H1 (cell line): ENCODE measurements at regions not wholly inside any gene's neighbourhood (a gene's known extent, or its start where the extent isn't known, plus 50 kb on each side); places are given as distances from the start of the nearest gene placed in this dataset.

ENCODE experiments used
- CBX5 ChIP-seq: fragments of 300-800, 300-1000 bp; sonication (generic); IDR thresholded peaks from 2 replicates; pipeline ENCODE4 v1.7.1; 2016; ENCODE audit warnings: antibody characterized with exemption, low read length, low read depth
- CBX8 ChIP-seq: fragments of 300-800, 300-1000 bp; sonication (generic); IDR thresholded peaks from 2 replicates; pipeline ENCODE4 v1.7.1; 2016; ENCODE audit warnings: low read depth, low read length, borderline replicate concordance
- FOSL1 ChIP-seq: IDR thresholded peaks from 2 replicates; pipeline ENCODE4 v1.6.1; 2011; ENCODE audit warnings: mild to moderate bottlenecking, low read depth, low read length, moderate library complexity; ENCODE audit not compliant: insufficient read depth
- GTF2F1 ChIP-seq: IDR thresholded peaks from 2 replicates; pipeline ENCODE4 v1.6.1; 2012; ENCODE audit warnings: low read depth, low read length, improper control_type of control experiment, borderline replicate concordance
- POLR2AphosphoS5 ChIP-seq: IDR thresholded peaks from 2 replicates; pipeline ENCODE4 v1.6.1; 2011; ENCODE audit warnings: low read depth, low read length
- SIRT6 ChIP-seq: IDR thresholded peaks from one replicate; pipeline ENCODE4 v1.7.1; 2012; ENCODE audit warnings: low read length, inconsistent platforms
- SP2 ChIP-seq: IDR thresholded peaks from 2 replicates; pipeline ENCODE4 v1.6.1; 2012; ENCODE audit warnings: mild to moderate bottlenecking, low read length, inconsistent platforms
- TF ChIP-seq, protein P1 (sequence below), 3 experiments: IDR thresholded peaks; 1 replicate in 2 of 3; 2 replicates in 1 of 3; pipeline versions ENCODE4 v1.5.1 to v1.6.1; 2011; ENCODE audit warnings: low read length in 3 of 3, mild to moderate bottlenecking in 3 of 3, inconsistent platforms in 2 of 3, low read depth in 1 of 3, moderate library complexity in 1 of 3; ENCODE audit not compliant: insufficient read depth in 1 of 3; ENCODE audit errors: control extremely low read depth in 1 of 3

DNA sequence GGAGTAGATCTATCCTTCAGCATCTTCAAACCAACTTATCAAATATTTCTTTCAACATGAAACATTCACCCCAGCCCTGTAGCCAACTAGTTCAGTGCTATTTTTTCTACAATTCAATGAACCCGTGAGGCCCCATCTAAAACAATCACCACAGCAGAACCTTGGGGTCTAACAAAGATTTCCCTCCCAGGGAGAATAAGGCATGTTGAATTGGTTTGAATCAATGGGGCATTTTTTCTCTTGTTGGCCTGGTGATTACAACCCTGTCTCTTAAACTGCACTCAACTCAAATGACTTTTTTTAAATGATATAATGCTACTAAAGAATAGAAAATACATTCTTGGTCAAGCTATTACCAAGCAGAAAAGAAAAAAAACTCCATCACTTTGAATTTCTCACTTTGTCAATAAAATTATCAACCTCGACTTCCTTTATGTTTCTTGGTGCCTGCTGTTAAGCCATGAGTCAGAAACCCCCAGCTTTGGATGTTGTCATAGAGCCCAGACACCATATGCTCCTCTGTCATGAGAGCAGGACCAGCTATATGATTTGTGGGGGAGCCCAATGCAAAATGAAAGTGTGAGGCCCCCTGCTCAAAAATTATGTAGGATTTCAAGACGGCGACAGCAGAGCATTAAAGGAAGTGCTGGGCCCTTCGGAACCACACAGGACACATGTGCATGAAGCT, 282.4 kb downstream of the MEIS1 start (continued):
- TF ChIP-seq, protein P1, sequence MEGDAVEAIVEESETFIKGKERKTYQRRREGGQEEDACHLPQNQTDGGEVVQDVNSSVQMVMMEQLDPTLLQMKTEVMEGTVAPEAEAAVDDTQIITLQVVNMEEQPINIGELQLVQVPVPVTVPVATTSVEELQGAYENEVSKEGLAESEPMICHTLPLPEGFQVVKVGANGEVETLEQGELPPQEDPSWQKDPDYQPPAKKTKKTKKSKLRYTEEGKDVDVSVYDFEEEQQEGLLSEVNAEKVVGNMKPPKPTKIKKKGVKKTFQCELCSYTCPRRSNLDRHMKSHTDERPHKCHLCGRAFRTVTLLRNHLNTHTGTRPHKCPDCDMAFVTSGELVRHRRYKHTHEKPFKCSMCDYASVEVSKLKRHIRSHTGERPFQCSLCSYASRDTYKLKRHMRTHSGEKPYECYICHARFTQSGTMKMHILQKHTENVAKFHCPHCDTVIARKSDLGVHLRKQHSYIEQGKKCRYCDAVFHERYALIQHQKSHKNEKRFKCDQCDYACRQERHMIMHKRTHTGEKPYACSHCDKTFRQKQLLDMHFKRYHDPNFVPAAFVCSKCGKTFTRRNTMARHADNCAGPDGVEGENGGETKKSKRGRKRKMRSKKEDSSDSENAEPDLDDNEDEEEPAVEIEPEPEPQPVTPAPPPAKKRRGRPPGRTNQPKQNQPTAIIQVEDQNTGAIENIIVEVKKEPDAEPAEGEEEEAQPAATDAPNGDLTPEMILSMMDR (IDR thresholded peaks at IDR 0.05; ENCODE audit: control extremely low read depth in 1 of 3, insufficient read depth in 1 of 3, low read depth in 1 of 3, low read length in 3 of 3): no peak
- no peak for TF ChIP-seq CBX8
- no peak for TF ChIP-seq POLR2AphosphoS5
- no peak for TF ChIP-seq FOSL1
- no peak for TF ChIP-seq SP2
- no peak for TF ChIP-seq SIRT6
- no peak for TF ChIP-seq CBX5
- TF ChIP-seq GTF2F1: no peak
